K562 (cell line): ENCODE measurements at regions not wholly inside any gene's neighbourhood (a gene's known extent, or its start where the extent isn't known, plus 50 kb on each side); places are given as distances from the start of the nearest gene placed in this dataset.

Experiments
- ATAC-seq: fragments of 200-7000 bp; cut with Tn5 transposase; 3 replicates; pipeline ENCODE4 v1.9.1; 2020; ENCODE audit warnings: moderate library complexity
- BruUV-seq: library from RNA; stranded (reverse); fragments of 400-500 nt; replicated peaks from 2 replicates; lab custom pipeline; 2021; lab: Mats Ljungman, UMichigan
- CTCF ChIA-PET: fragments of 300-600 bp; formaldehyde crosslinking; extraction: SDS; loops from one replicate; lab custom pipeline; 2021; ENCODE audit warnings: low intra/inter-chr PET ratio; lab: Yijun Ruan, JAX
- POLR2A ChIA-PET: fragments of 300-600, 350-650 bp; sonication (Branson Sonifier 250); formaldehyde crosslinking; extraction: SDS; loops from one replicate; lab custom pipeline; 2021; ENCODE audit warnings: antibody characterized with exemption, inconsistent platforms; lab: Yijun Ruan, JAX
- DNase-seq, 4 experiments: peaks; one replicate each; pipeline versions ENCODE4 v3.0.0 to v3.0.0-alpha.2; 2011 to 2018; ENCODE audit warnings: low spot score in 3 of 4, mixed read lengths in 3 of 4; ENCODE audit errors: extremely low read depth in 1 of 4
- FAIRE-seq: peaks from 2 replicates; lab custom pipeline; 2011; peaks lifted over from hg19 to GRCh38; lab: Jason Lieb, UNC
- H2AFZ ChIP-seq: 2 replicates; pipeline ENCODE4 v1.6.0; 2011; ENCODE audit warnings: low read depth, low read length, control low read depth, inconsistent platforms
- H3K27ac ChIP-seq: fragments of 200-600 bp; 3 replicates; pipeline ENCODE4 v1.8.0; 2011; ENCODE audit warnings: low read depth, mild to moderate bottlenecking, control low read depth, inconsistent platforms, low read length, moderate library complexity, mixed read lengths; ENCODE audit errors: extremely low read depth
- H3K27me3 ChIP-seq, 2 experiments: fragments of 300-600 bp in 1 of 2; 2 replicates in 1 of 2; 3 replicates in 1 of 2; pipeline versions ENCODE4 v1.6.0 to v1.8.0; 2011; ENCODE audit warnings: inconsistent platforms in 2 of 2, low read length in 2 of 2, mild to moderate bottlenecking in 1 of 2, mixed read lengths in 1 of 2, moderate library complexity in 1 of 2; ENCODE audit not compliant: control insufficient read depth in 2 of 2, insufficient read depth in 2 of 2
- H3K36me3 ChIP-seq: fragments of 300-600 bp; 3 replicates; pipeline ENCODE4 v1.8.0; 2011; ENCODE audit warnings: mild to moderate bottlenecking, low read length, inconsistent platforms; ENCODE audit not compliant: control insufficient read depth, insufficient read depth
- H3K4me1 ChIP-seq, 2 experiments: fragments of 200-600 bp in 1 of 2; replicated peaks in 1 of 2; 2 replicates in 1 of 2; 3 replicates in 1 of 2; pipeline versions ENCODE4 v1.5.1 to v1.8.0; 2011; ENCODE audit warnings: inconsistent platforms in 2 of 2, low read length in 2 of 2, mild to moderate bottlenecking in 1 of 2, mixed read lengths in 1 of 2, moderate library complexity in 1 of 2; ENCODE audit not compliant: control insufficient read depth in 2 of 2, insufficient read depth in 2 of 2
- H3K4me2 ChIP-seq: 2 replicates; pipeline ENCODE4 v1.6.1; 2011; ENCODE audit warnings: low read length, control low read depth, inconsistent platforms, mixed read lengths; ENCODE audit not compliant: insufficient read depth
- H3K4me3 ChIP-seq: fragments of 200-600 bp; sonication (generic), shearing (Covaris generic); 2 replicates; pipeline ENCODE4 v1.5.1; 2016; ENCODE audit warnings: control low read depth, inconsistent platforms
- H3K79me2 ChIP-seq: fragments of 200-600 bp; 3 replicates; pipeline ENCODE4 v1.8.0; 2011; ENCODE audit warnings: low read length, inconsistent platforms; ENCODE audit not compliant: control insufficient read depth, insufficient read depth
- H3K9ac ChIP-seq, 2 experiments: 2 replicates each; pipeline versions ENCODE4 v1.6.0 to v1.6.1; 2011; ENCODE audit warnings: low read depth in 2 of 2, low read length in 2 of 2, control low read depth in 1 of 2, inconsistent platforms in 1 of 2, mild to moderate bottlenecking in 1 of 2, mixed read lengths in 1 of 2; ENCODE audit not compliant: insufficient read depth in 1 of 2
- H3K9me1 ChIP-seq: one replicate; pipeline ENCODE4 v1.6.0; 2011; ENCODE audit warnings: inconsistent platforms, mild to moderate bottlenecking, low read length, moderate library complexity; ENCODE audit not compliant: control insufficient read depth, insufficient read depth
- H3K9me3 ChIP-seq: replicated peaks from 2 replicates; pipeline ENCODE4 v1.5.1; 2011; ENCODE audit warnings: low read depth, low read length, inconsistent platforms; ENCODE audit not compliant: control insufficient read depth, insufficient read depth
- H4K20me1 ChIP-seq: replicated peaks from 2 replicates; pipeline ENCODE4 v1.6.1; 2011; ENCODE audit warnings: low read length, inconsistent platforms, mixed read lengths; ENCODE audit not compliant: control insufficient read depth, insufficient read depth
- CBX3 ChIP-seq, 2 experiments: IDR thresholded peaks; 1 replicate in 1 of 2; 2 replicates in 1 of 2; pipeline ENCODE4 v1.6.1; 2012; ENCODE audit warnings: inconsistent platforms in 2 of 2, low read length in 2 of 2, borderline replicate concordance in 1 of 2, control low read depth in 1 of 2
- DACH1 ChIP-seq: fragments of 450-650 bp; IDR thresholded peaks from 2 replicates; pipeline ENCODE4 v1.6.1; 2018; ENCODE audit not compliant: partially characterized antibody
- EZH2 ChIP-seq: IDR thresholded peaks from 2 replicates; pipeline ENCODE4 v1.6.1; 2012; ENCODE audit warnings: low read depth, mild to moderate bottlenecking, inconsistent platforms, low read length, borderline replicate concordance
- HMBOX1 ChIP-seq: sonication (generic); IDR thresholded peaks from 2 replicates; pipeline ENCODE4 v1.6.1; 2016
- POU5F1 ChIP-seq: fragments of 150-350 bp; IDR thresholded peaks from 2 replicates; pipeline ENCODE4 v1.6.1; 2014; ENCODE audit warnings: borderline replicate concordance, low read length, low read depth, mild to moderate bottlenecking; ENCODE audit not compliant: partially characterized antibody
- PPARD ChIP-seq: fragments of 250-450 bp; sonication (Bioruptor Pico); IDR thresholded peaks from 2 replicates; pipeline ENCODE4 v1.8.0; 2022; ENCODE audit warnings: inconsistent platforms, mild to moderate bottlenecking, moderate library complexity
- PRMT5 ChIP-seq: sonication (generic); formaldehyde crosslinking; IDR thresholded peaks from 2 replicates; pipeline ENCODE4 v1.5.0; 2020; ENCODE audit warnings: missing genetic modification reagents
- RBM15 ChIP-seq: fragments of 200-400 bp; formaldehyde crosslinking; IDR thresholded peaks from 2 replicates; pipeline ENCODE4 v1.6.1; 2018; ENCODE audit warnings: mild to moderate bottlenecking, low read length, moderate library complexity; ENCODE audit not compliant: insufficient read depth
- RHOXF2B ChIP-seq: fragments of 250-450 bp; sonication (Bioruptor Pico); conservative IDR thresholded peaks from 2 replicates; pipeline ENCODE4 v1.5.1; 2021
- RREB1 ChIP-seq: fragments of 250-450 bp; sonication (Bioruptor Pico); IDR thresholded peaks from 2 replicates; pipeline ENCODE4 v1.4.0; 2020
- TCF7L2 ChIP-seq: fragments of 150-350 bp; IDR thresholded peaks from 2 replicates; pipeline ENCODE4 v1.6.1; 2016; ENCODE audit warnings: low read depth, mild to moderate bottlenecking, low read length, moderate library complexity
- TEAD1 ChIP-seq, 2 experiments: fragments of 450-650 bp in 1 of 2; sonication (generic) in 1 of 2; formaldehyde crosslinking; IDR thresholded peaks; 2 replicates each; pipeline versions ENCODE4 v1.4.0 to v1.8.0; 2020 to 2022; ENCODE audit warnings: mild to moderate bottlenecking in 2 of 2, missing genetic modification reagents in 1 of 2
- ZNF232 ChIP-seq: sonication (generic); formaldehyde crosslinking; IDR thresholded peaks from 2 replicates; pipeline ENCODE4 v1.8.0; 2022; ENCODE audit warnings: mild to moderate bottlenecking, missing genetic modification reagents
- WGBS: fragments of 100-300 bp; shearing (Covaris generic); methylation state at CpG from one replicate; pipeline ENCODE4 v1.1.6; 2016; ENCODE audit warnings: low coverage, mixed read lengths; ENCODE audit not compliant: insufficient coverage; ENCODE audit errors: missing lambda C conversion rate; 5-methylcytosine and 5-hydroxymethylcytosine counted together
- in situ Hi-C: fragments of 300-500 bp; cut with MboI; formaldehyde crosslinking; loops from 4 replicates; pipeline ENCODE4 v1.15.0; 2018; ENCODE audit warnings: inconsistent platforms, mixed read lengths
- intact Hi-C: fragments of 100-400 bp; cut with micrococcal nuclease; formaldehyde crosslinking; loops from 2 replicates; pipeline ENCODE4 v1.14.2; 2022
- TF ChIP-seq, protein P1 (sequence below): fragments of 250-450 bp; sonication (Bioruptor Pico); IDR thresholded peaks from 2 replicates; pipeline ENCODE4 v1.4.0; 2020; ENCODE audit warnings: borderline replicate concordance

DNA sequence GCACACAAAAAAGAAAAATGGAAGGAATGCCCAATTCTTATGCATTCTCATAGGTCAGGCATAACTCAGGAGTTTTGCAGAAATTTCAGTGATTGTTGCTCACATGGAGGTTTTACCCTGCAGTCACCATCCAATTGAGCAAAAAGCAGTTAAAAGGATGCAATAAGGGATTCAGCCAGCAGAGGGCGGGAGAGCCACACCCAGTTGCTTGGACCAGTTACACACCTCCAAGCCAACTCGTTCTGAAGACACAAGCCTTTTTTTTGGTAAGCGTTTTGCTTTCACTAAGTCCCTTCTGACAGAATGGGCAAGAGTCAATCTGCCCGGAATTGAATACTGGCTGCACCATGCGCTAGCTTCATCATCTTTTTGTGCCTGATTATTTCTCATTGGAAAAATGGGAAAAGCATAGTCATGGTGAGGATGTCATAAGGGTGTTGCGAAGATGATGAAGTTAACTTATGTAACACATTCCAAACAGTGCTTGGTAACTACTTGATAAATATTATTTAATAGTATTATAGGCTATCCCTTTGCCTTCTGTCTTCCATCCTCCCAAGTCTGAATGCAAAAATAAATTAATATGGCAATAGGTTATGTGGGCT is 154.4 kb upstream of the SGO1 start:
- Histone ChIP-seq H3K79me2 (no peaks in the 10 kb centered on the region), H2AFZ (0 out of 2 replicates have a peak overlapping the region, but pooled peaks have one; percentile 15), H3K27ac (no peak overlapping the region), H4K20me1 (no peaks in the 10 kb centered on the region), H3K4me2 (no peak overlapping the region), H3K27me3 (no peaks in the 10 kb centered on the region), H3K9ac (no peak overlapping the region), H3K4me1 (peaks cover 0 to 9% of the 10 kb centered on the region in 2 experiments; a peak in 1 of 5 replicates), H3K36me3 (no peaks in the 10 kb centered on the region), H3K9me3 (no peaks in the 10 kb centered on the region), H3K9me1 (no peaks in the 10 kb centered on the region), H3K4me3 (no peak overlapping the region)
- FAIRE-seq: peak; percentile 95
- CTCF ChIA-PET: interaction anchor here (0.6 to 1.2 kb wide), 4 partner anchors 10 to 1777 kb away, joined by 3 to 5 read pairs (median 3); no protein-coding TSS in a partner anchor
- in situ Hi-C loops: no loop called here
- intact Hi-C loops: loop anchor here (1.0 to 10.0 kb wide), 10 partner anchors 116 to 1777 kb away; no protein-coding TSS in a partner anchor
- BruUV-seq: no TSS peak
- peak; percentile 70 to 88 (median 77) for DNase-seq
- 18% methylated on average over 6 of the region's 6 CpGs for WGBS
- POLR2A ChIA-PET: no interaction called here
- peak; percentile 91 for ATAC-seq
- TF ChIP-seq RREB1 (no peak), POU5F1 (no peak), TCF7L2 (no peak), DACH1 (no peak), HMBOX1 (peak; percentile 67), RHOXF2B (CRISPR knock-in tag) (no peak), PPARD (CRISPR knock-in tag) (no peak), PRMT5 (CRISPR knock-in tag) (no peak), CBX3 (IDR thresholded peaks at IDR 0.05; ENCODE audit: borderline replicate concordance in 1 of 2, low read length in 2 of 2) (peak in 1 of 2 experiments; percentile 41; a peak in 1 of 3 replicates), RBM15 (no peak), TEAD1 (CRISPR knock-in tag; IDR thresholded peaks at IDR 0.05) (no peak), ZNF232 (no peak), EZH2 (no peak)
- TF ChIP-seq, protein P1, sequence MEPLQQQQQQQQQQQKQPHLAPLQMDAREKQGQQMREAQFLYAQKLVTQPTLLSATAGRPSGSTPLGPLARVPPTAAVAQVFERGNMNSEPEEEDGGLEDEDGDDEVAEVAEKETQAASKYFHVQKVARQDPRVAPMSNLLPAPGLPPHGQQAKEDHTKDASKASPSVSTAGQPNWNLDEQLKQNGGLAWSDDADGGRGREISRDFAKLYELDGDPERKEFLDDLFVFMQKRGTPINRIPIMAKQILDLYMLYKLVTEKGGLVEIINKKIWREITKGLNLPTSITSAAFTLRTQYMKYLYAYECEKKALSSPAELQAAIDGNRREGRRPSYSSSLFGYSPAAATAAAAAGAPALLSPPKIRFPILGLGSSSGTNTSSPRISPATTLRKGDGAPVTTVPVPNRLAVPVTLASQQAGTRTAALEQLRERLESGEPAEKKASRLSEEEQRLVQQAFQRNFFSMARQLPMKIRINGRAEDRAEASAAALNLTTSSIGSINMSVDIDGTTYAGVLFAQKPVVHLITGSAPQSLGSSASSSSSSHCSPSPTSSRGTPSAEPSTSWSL (CRISPR knock-in tag): no peak
